Prostate gland (tissue), 2 donors: ENCODE measurements at regions not wholly inside any gene's neighbourhood (a gene's known extent, or its start where the extent isn't known, plus 50 kb on each side); places are given as distances from the start of the nearest gene placed in this dataset.

Experiments
- CTCF ChIP-seq, 4 experiments: fragments of 200-600 bp in 2 of 4; fragments of 450-650 bp in 2 of 4; sonication (generic) in 2 of 4; IDR thresholded peaks; 1 replicate in 3 of 4; 2 replicates in 1 of 4; pipeline ENCODE4 v1.5.1; 2016 to 2019; ENCODE audit warnings: antibody characterized with exemption in 4 of 4, mild to moderate bottlenecking in 2 of 4, moderate library complexity in 2 of 4
- POLR2A ChIP-seq: fragments of 450-650 bp; IDR thresholded peaks from one replicate; pipeline ENCODE4 v1.6.1; 2016; ENCODE audit warnings: antibody characterized with exemption, mild to moderate bottlenecking
- POLR2AphosphoS5 ChIP-seq: sonication (generic); formaldehyde crosslinking; IDR thresholded peaks from one replicate; pipeline ENCODE4 v1.6.1; 2017; ENCODE audit warnings: antibody characterized with exemption

- TF ChIP-seq CTCF (IDR thresholded peaks at IDR 0.05) = no peak
- no peak for TF ChIP-seq POLR2AphosphoS5
- no peak for TF ChIP-seq POLR2A
Measured at GRCh38 chr2:145818890-145819504, 1299.1 kb upstream of the ZEB2 start.
